H1 (cell line): ENCODE measurements at regions not wholly inside any gene's neighbourhood (a gene's known extent, or its start where the extent isn't known, plus 50 kb on each side); places are given as distances from the start of the nearest gene placed in this dataset.

ENCODE experiments used
- CTCF ChIA-PET: fragments of 300-600 bp; sonication (Branson Sonifier 250); formaldehyde crosslinking; loops from one replicate; lab custom pipeline; 2021; ENCODE audit not compliant: partially characterized antibody; lab: Charles Lee
- POLR2A ChIA-PET: fragments of 300-600 bp; sonication (Branson Sonifier 250); formaldehyde crosslinking; loops from one replicate; lab custom pipeline; 2021; ENCODE audit warnings: inconsistent platforms; ENCODE audit not compliant: partially characterized antibody; lab: Charles Lee
- DNase-seq, 2 experiments: peaks; one replicate each; pipeline versions ENCODE4 v3.0.0 to v3.0.0-alpha.2; 2010 to 2022; ENCODE audit warnings: low spot score in 2 of 2, low read depth in 1 of 2, mixed read lengths in 1 of 2
- FAIRE-seq: peaks from 2 replicates; lab custom pipeline; 2011; peaks lifted over from hg19 to GRCh38; lab: Jason Lieb, UNC
- H2AFZ ChIP-seq: 2 replicates; pipeline ENCODE4 v1.8.1; 2012; ENCODE audit warnings: low read length, inconsistent platforms
- H2AK5ac ChIP-seq: 2 replicates; pipeline ENCODE4 v1.6.1; 2013; ENCODE audit warnings: low read depth, low read length
- H2BK120ac ChIP-seq: replicated peaks from 2 replicates; pipeline ENCODE3; 2013; ENCODE audit warnings: low read depth, low read length, inconsistent platforms
- H2BK12ac ChIP-seq: 2 replicates; pipeline ENCODE4 v1.6.1; 2013; ENCODE audit warnings: low read depth, low read length
- H2BK15ac ChIP-seq: 2 replicates; pipeline ENCODE4 v1.6.1; 2013; ENCODE audit warnings: low read length
- H2BK20ac ChIP-seq: 2 replicates; pipeline ENCODE4 v1.6.1; 2013; ENCODE audit warnings: low read length
- H2BK5ac ChIP-seq: 2 replicates; pipeline ENCODE4 v1.6.1; 2013; ENCODE audit warnings: low read depth, low read length
- H3K14ac ChIP-seq: 2 replicates; pipeline ENCODE4 v1.6.1; 2013; ENCODE audit warnings: inconsistent platforms; ENCODE audit not compliant: insufficient read length
- H3K18ac ChIP-seq: 2 replicates; pipeline ENCODE4 v1.6.1; 2013; ENCODE audit warnings: low read length; ENCODE audit errors: extremely low read depth
- H3K23ac ChIP-seq: 2 replicates; pipeline ENCODE4 v1.6.1; 2013; ENCODE audit warnings: inconsistent platforms; ENCODE audit not compliant: insufficient read length
- H3K23me2 ChIP-seq: 2 replicates; pipeline ENCODE4 v1.6.1; 2013; ENCODE audit warnings: low read depth, low read length
- H3K27ac ChIP-seq: 2 replicates; pipeline ENCODE4 v1.6.1; 2011; ENCODE audit warnings: low read depth, low read length, inconsistent platforms
- H3K27me3 ChIP-seq, 4 experiments: replicated peaks in 1 of 4; 1 replicate in 1 of 4; 2 replicates in 3 of 4; pipeline versions ENCODE4 v1.6.1 to v1.8.1; 2011 to 2013; ENCODE audit warnings: low read length in 3 of 4, mild to moderate bottlenecking in 3 of 4, inconsistent platforms in 2 of 4, mixed read lengths in 2 of 4, moderate library complexity in 1 of 4; ENCODE audit not compliant: control insufficient read depth in 3 of 4, insufficient read depth in 3 of 4; ENCODE audit errors: extremely low read depth in 1 of 4
- H3K36me3 ChIP-seq, 4 experiments: 2 replicates each; pipeline versions ENCODE4 v1.6.1 to v1.8.1; 2011 to 2013; ENCODE audit warnings: mild to moderate bottlenecking in 4 of 4, low read length in 3 of 4, moderate library complexity in 2 of 4, control low read depth in 1 of 4, inconsistent platforms in 1 of 4; ENCODE audit not compliant: insufficient read depth in 4 of 4, control insufficient read depth in 2 of 4
- H3K4ac ChIP-seq: replicated peaks from 2 replicates; pipeline ENCODE3; 2013; ENCODE audit warnings: low read length, low read depth, mixed read lengths, inconsistent platforms; ENCODE audit not compliant: insufficient read length
- H3K4me1 ChIP-seq, 4 experiments: replicated peaks in 1 of 4; 1 replicate in 1 of 4; 2 replicates in 3 of 4; pipeline versions ENCODE4 v1.6.1 to v1.8.1; 2011 to 2013; ENCODE audit warnings: low read length in 3 of 4, inconsistent platforms in 2 of 4, mixed read lengths in 1 of 4; ENCODE audit not compliant: insufficient read depth in 4 of 4, control insufficient read depth in 3 of 4
- H3K4me2 ChIP-seq, 2 experiments: 2 replicates each; pipeline versions ENCODE4 v1.6.1 to v1.8.1; 2011 to 2013; ENCODE audit warnings: low read depth in 2 of 2, low read length in 2 of 2, control low read depth in 1 of 2, inconsistent platforms in 1 of 2, mild to moderate bottlenecking in 1 of 2; ENCODE audit not compliant: insufficient read depth in 1 of 2
- H3K4me3 ChIP-seq, 4 experiments: fragments of 200-600, 300-600 bp in 1 of 4; sonication (generic), shearing (Covaris generic), sonication (Bioruptor Twin) in 1 of 4; 2 replicates each; pipeline versions ENCODE4 v1.5.1 to v1.8.1; 2011 to 2016; ENCODE audit warnings: low read length in 4 of 4, low read depth in 3 of 4, control low read depth in 2 of 4, inconsistent platforms in 2 of 4, mild to moderate bottlenecking in 2 of 4, mixed read lengths in 1 of 4, moderate library complexity in 1 of 4; ENCODE audit not compliant: insufficient read depth in 2 of 4; ENCODE audit errors: extremely low read depth in 1 of 4
- H3K56ac ChIP-seq: replicated peaks from 2 replicates; pipeline ENCODE3; 2013; ENCODE audit warnings: low read depth, mild to moderate bottlenecking, mixed read lengths, low read length, inconsistent platforms; ENCODE audit not compliant: insufficient read length
- H3K79me1 ChIP-seq: 2 replicates; pipeline ENCODE4 v1.6.1; 2013; ENCODE audit warnings: low read depth, low read length, control low read depth
- H3K79me2 ChIP-seq, 2 experiments: 2 replicates each; pipeline versions ENCODE4 v1.6.1 to v1.8.1; 2012 to 2013; ENCODE audit warnings: low read length in 2 of 2, mild to moderate bottlenecking in 2 of 2, inconsistent platforms in 1 of 2; ENCODE audit not compliant: insufficient read depth in 2 of 2, control insufficient read depth in 1 of 2
- H3K9ac ChIP-seq, 4 experiments: replicated peaks in 1 of 4; 1 replicate in 1 of 4; 2 replicates in 3 of 4; pipeline versions ENCODE4 v1.6.1 to v1.8.1; 2011 to 2013; ENCODE audit warnings: low read depth in 3 of 4, low read length in 3 of 4, control low read depth in 2 of 4, mild to moderate bottlenecking in 2 of 4, moderate library complexity in 2 of 4, inconsistent platforms in 1 of 4; ENCODE audit errors: extremely low read depth in 1 of 4
- H3K9me3 ChIP-seq, 2 experiments: 2 replicates each; pipeline versions ENCODE4 v1.6.1 to v1.8.1; 2012 to 2013; ENCODE audit warnings: mild to moderate bottlenecking in 2 of 2, moderate library complexity in 2 of 2, control low read depth in 1 of 2, inconsistent platforms in 1 of 2, low read depth in 1 of 2, low read length in 1 of 2, mixed read lengths in 1 of 2; ENCODE audit not compliant: insufficient read depth in 2 of 2
- H4K20me1 ChIP-seq, 2 experiments: replicated peaks in 1 of 2; 2 replicates each; pipeline versions ENCODE3 to v1.8.1; 2011 to 2013; ENCODE audit warnings: inconsistent platforms in 2 of 2, low read length in 2 of 2, mild to moderate bottlenecking in 1 of 2; ENCODE audit not compliant: insufficient read depth in 2 of 2, control insufficient read depth in 1 of 2
- H4K5ac ChIP-seq: 2 replicates; pipeline ENCODE4 v1.6.1; 2013; ENCODE audit warnings: low read length, low read depth, mixed read lengths, inconsistent platforms; ENCODE audit not compliant: insufficient read length
- H4K8ac ChIP-seq: 2 replicates; pipeline ENCODE4 v1.8.0; 2013; ENCODE audit warnings: mild to moderate bottlenecking, moderate library complexity, low read length, inconsistent platforms; ENCODE audit not compliant: insufficient read depth; ENCODE audit errors: extremely low read depth
- H4K91ac ChIP-seq: replicated peaks from 2 replicates; pipeline ENCODE3; 2013; ENCODE audit warnings: low read length, mixed read lengths, inconsistent platforms; ENCODE audit not compliant: insufficient read length
- BACH1 ChIP-seq: IDR thresholded peaks from 2 replicates; pipeline ENCODE4 v1.6.1; 2012; ENCODE audit warnings: low read length, improper control_type of control experiment
- CEBPB ChIP-seq: IDR thresholded peaks from 2 replicates; pipeline ENCODE4 v1.6.1; 2012; ENCODE audit warnings: low read depth, low read length
- CREB1 ChIP-seq: IDR thresholded peaks from 2 replicates; pipeline ENCODE4 v1.6.1; 2012; ENCODE audit warnings: inconsistent platforms
- CTBP2 ChIP-seq: IDR thresholded peaks from 2 replicates; pipeline ENCODE4 v1.7.0; 2011; ENCODE audit warnings: borderline replicate concordance, mild to moderate bottlenecking, moderate library complexity, mixed read lengths, low read length; ENCODE audit not compliant: insufficient read depth, insufficient read length
- EZH2 ChIP-seq: fragments of 200-600 bp; sonication (generic); IDR thresholded peaks from 2 replicates; pipeline ENCODE4 v1.7.1; 2012; ENCODE audit warnings: low read depth, mild to moderate bottlenecking, moderate library complexity, low read length, inconsistent platforms; ENCODE audit not compliant: severe bottlenecking
- KDM5A ChIP-seq: fragments of 200-600 bp; IDR thresholded peaks from 2 replicates; pipeline ENCODE4 v1.7.1; 2012; ENCODE audit warnings: mild to moderate bottlenecking, low read length, inconsistent platforms, mixed read lengths
- PHF8 ChIP-seq: fragments of 200-600 bp; sonication (generic); conservative IDR thresholded peaks from 2 replicates; pipeline ENCODE4 v1.7.1; 2012; ENCODE audit warnings: low read depth, mild to moderate bottlenecking, inconsistent platforms, low read length, moderate library complexity
- RAD21 ChIP-seq, 2 experiments: IDR thresholded peaks in 1 of 2; conservative IDR thresholded peaks in 1 of 2; 2 replicates each; pipeline ENCODE4 v1.6.1; 2011; ENCODE audit warnings: low read depth in 2 of 2, low read length in 2 of 2, improper control_type of control experiment in 1 of 2, inconsistent platforms in 1 of 2, mild to moderate bottlenecking in 1 of 2, moderate library complexity in 1 of 2
- RNF2 ChIP-seq: fragments of 200-900, 300-1000 bp; sonication (generic); IDR thresholded peaks from 2 replicates; pipeline ENCODE4 v1.7.1; 2016; ENCODE audit warnings: borderline replicate concordance, low read depth, mild to moderate bottlenecking, antibody characterized with exemption, low read length; ENCODE audit not compliant: poor library complexity, severe bottlenecking; ENCODE audit errors: missing control alignments
- RXRA ChIP-seq: IDR thresholded peaks from 2 replicates; pipeline ENCODE4 v1.6.1; 2011; ENCODE audit warnings: low read depth, mild to moderate bottlenecking, low read length, moderate library complexity; ENCODE audit not compliant: insufficient read depth
- SP1 ChIP-seq: IDR thresholded peaks from 2 replicates; pipeline ENCODE4 v1.6.1; 2011; ENCODE audit warnings: low read depth, low read length
- SP4 ChIP-seq: IDR thresholded peaks from 2 replicates; pipeline ENCODE4 v1.6.1; 2012; ENCODE audit warnings: low read length, inconsistent platforms
- SRF ChIP-seq: IDR thresholded peaks from 2 replicates; pipeline ENCODE4 v1.6.1; 2011; ENCODE audit warnings: mild to moderate bottlenecking, low read depth, low read length, moderate library complexity
- WGBS, 2 experiments: shearing (Covaris generic) in 1 of 2; methylation state at CpG; one replicate each; pipeline versions ENCODE4 v1.1.6 to v1.1.7; 2013 to 2015; ENCODE audit warnings: low lambda C conversion rate in 2 of 2, mixed read lengths in 2 of 2, inconsistent platforms in 1 of 2, low coverage in 1 of 2, missing lambda C conversion rate in 1 of 2; ENCODE audit not compliant: insufficient replicate concordance in 2 of 2, insufficient coverage in 1 of 2, insufficient read length in 1 of 2; ENCODE audit errors: extremely low coverage in 1 of 2, missing lambda C conversion rate in 1 of 2; 5-methylcytosine and 5-hydroxymethylcytosine counted together

GRCh38 chr20:48455651-48456365 lies 372.0 kb downstream of the PREX1 start:
- Histone ChIP-seq H4K91ac (peak overlapping the region; percentile 46), H3K4ac (no peak overlapping the region), H3K56ac (no peak overlapping the region), H2BK12ac (0 out of 2 replicates have a peak overlapping the region, but pooled peaks have one; percentile 23), H3K23me2 (0 out of 2 replicates have a peak, but pooled peaks cover 2% of the 10 kb centered on the region), H2AK5ac (no peak overlapping the region), H3K23ac (no peak overlapping the region), H3K27me3 (no peaks in the 10 kb centered on the region), H2BK120ac (no peak overlapping the region), H3K9me3 (no peaks in the 10 kb centered on the region; a peak in 1 of 4 replicates), H3K27ac (no peak overlapping the region), H3K79me2 (no peaks in the 10 kb centered on the region), H4K8ac (peak overlapping the region; percentile 3; the same call in 1 of the 2 replicates), H3K4me1 (peaks cover 0 to 13% (median 4%) of the 10 kb centered on the region in 4 experiments; a peak in 4 of 7 replicates), H3K4me2 (no peak overlapping the region), H3K79me1 (no peaks in the 10 kb centered on the region), H2BK15ac (no peak overlapping the region), H3K36me3 (no peaks in the 10 kb centered on the region; a peak in 1 of 8 replicates), H3K18ac (no peak overlapping the region), H2BK5ac (no peak overlapping the region), H3K4me3 (no peak overlapping the region), H4K20me1 (no peaks in the 10 kb centered on the region), H2AFZ (0 out of 2 replicates have a peak overlapping the region, but pooled peaks have one; percentile 45), H2BK20ac (no peak overlapping the region), H3K9ac (no peak overlapping the region), H3K14ac (no peak overlapping the region), H4K5ac (no peak overlapping the region)
- ChIA-PET POLR2A (no interaction called here), CTCF (interaction anchor here (0.7 to 1.0 kb wide), 2 partner anchors 165 to 530 kb away, joined by 3 to 5 read pairs; no protein-coding TSS in a partner anchor)
- DNase-seq = no peak
- FAIRE-seq = no peak
- 87% methylated on average over 16 of the region's 16 CpGs; no CpG with 5 or more reads in 1 of the 2 experiments for WGBS, 2 experiments
- no peak for TF ChIP-seq SP4
- TF ChIP-seq CEBPB = no peak
- no peak for TF ChIP-seq RNF2
- no peak for TF ChIP-seq PHF8
- no peak for TF ChIP-seq SP1
- no peak for TF ChIP-seq RXRA
- no peak for TF ChIP-seq CTBP2
- TF ChIP-seq CREB1 = no peak
- no peak for TF ChIP-seq RAD21 (IDR thresholded peaks at IDR 0.05 in 1 of 2, conservative IDR thresholded peaks at IDR 0.05 in 1 of 2; ENCODE audit: low read depth in 2 of 2, low read length in 2 of 2)
- no peak for TF ChIP-seq BACH1
- TF ChIP-seq SRF = no peak
- no peak for TF ChIP-seq KDM5A
- no peak for TF ChIP-seq EZH2
